NCI-H1930 (cell line): ENCODE measurements at regions not wholly inside any gene's neighbourhood (a gene's known extent, or its start where the extent isn't known, plus 50 kb on each side); places are given as distances from the start of the nearest gene placed in this dataset.
"Not testable (repeated sequence)": the region's sequence is repeated elsewhere in the genome, so short reads cannot be mapped to it uniquely, and the experiment has no call there.

ENCODE experiments used
- DNase-seq, 2 experiments: peaks; one replicate each; lab custom pipeline; 2025; lab: John Stamatoyannopoulos, UW

DNA sequence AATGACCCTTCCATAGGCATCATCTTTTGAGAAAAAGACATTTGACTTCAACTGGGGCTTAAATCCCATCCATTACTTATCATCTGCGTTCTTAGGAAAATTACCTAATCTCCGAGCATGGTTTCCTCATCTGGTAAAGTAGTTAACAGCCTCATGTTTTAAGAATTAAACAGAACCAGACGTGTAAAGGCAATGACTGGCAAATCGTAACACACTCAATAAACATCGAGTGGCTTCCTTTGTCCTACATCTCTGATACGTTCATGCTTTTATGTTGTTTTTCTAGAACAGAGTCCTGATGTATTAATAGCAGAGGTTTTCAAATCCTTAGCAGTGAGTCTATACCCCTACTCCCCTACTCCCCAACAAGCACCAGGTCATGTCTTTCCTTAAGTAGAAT is 189.7 kb upstream of the RGS6 start:
- DNase-seq = no peak

DNA sequence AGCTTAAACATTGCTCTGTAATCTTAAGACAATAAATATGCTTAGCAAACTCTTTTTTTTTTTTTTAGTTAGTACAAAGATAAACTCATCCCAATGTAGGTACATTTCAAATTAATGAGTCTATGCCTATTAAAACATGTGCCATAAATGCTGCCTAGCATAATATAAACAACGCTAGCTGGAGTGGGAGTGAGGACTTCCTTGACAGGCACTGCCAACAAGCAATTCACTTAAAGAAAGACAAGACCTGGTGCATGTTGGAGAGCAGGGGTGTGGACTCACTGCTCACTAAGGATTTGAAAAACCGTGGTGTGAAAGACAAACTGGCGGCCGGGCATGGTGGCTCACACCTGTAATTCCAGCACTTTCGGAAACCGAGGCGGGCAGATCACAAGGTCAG is 187.2 kb upstream of the RGS6 start:
- DNase-seq = no peak

DNA sequence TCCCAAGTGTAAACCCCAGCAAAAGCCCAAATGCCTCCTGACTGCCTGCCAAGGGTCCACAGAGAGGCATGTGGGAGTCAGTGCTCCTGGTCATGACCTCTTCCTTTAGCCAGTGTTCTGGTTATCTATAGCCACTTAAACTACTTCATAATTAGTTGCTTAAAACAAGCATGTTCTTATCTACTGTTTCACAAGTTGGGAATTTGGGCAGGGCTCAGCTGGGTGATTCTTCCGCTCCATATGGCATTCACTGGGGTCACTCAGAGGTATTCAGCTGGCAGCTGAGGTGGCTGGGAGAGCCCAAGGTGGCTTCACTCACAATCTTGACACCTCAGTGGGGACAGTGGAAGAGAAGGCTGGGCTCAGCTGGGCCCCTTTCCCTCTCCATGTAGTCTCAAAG is 184.0 kb upstream of the RGS6 start:
- DNase-seq = no peak

DNA sequence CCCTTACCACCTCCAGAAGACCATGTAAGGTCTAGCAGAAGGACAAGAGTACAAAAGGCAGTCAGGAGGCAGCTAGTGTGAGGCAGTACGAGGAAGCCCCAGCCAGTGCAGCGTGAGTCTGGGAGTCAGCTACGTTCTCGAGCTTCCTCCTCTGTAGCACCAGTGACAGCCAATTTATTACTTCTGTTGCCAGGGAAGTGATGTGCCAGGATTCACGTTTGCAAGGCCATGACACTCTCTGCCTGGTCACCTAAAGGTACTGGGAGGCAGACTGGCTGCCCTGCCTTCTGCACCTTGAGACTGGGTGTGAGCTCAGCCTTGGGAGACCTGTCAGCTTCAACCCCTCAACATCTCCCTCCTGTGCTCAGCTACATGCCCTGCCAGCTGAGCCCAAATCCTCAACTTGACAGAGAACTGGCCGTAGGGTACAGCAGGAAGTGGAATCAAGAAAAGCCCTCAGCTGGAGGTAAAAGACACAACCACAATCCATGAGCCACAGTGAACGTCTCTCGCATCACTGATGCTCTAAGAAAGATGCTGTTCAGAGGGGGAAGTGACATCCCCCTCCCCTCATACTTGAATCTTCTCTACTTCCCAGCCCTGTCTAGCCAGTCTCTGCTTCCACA is 182.5 kb upstream of the RGS6 start:
- DNase-seq = no peak

DNA sequence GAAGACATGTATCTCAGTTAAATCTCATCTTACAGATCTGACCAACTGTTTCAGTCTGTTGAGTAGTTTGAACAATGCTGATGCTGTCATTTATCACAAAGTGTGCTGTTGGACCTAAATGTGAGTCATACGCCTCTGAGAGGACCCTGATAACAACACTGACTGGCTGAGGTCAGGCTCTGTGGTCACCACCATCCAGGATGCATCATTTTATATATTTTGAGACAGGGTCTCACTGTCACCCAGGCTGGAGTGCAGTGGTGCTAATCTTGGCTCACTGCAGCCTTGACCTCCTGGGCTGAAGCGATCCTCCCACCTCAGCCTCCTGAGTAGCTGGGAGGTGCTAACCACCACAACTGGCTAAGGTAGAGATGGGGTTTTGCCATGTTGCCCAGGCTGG is 181.0 kb upstream of the RGS6 start:
- no peak for DNase-seq

DNA sequence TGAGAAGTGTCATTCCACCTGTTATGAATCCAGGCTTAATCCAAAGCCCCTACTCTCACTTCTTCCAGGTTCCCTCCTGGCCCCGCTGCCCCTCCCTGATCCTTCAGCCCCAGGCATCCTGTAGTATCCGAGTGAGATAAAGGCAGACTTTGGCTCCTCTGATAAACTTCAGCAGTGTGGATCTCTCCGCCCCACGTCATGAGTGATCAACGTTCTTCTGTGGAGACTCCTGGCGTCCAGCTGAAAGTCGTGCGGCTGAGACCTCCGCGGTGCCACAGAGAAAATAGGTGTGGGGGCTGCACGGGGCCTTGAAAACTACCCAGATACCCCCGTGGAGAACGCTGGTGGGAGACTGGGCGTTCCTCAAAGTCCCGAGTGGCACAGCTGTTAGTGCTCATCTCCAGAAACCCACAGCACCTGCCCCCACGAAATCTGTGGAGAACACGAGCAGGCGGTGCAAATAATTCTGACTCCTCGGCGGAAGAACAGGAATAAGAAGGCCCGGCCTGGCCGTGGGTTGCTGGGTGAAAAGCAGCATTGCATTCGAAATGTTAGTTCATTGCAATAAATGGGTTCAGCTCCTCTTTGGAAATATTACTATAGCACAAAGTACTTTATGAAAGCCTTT is 180.0 kb upstream of the RGS6 start:
- no peak for DNase-seq

DNA sequence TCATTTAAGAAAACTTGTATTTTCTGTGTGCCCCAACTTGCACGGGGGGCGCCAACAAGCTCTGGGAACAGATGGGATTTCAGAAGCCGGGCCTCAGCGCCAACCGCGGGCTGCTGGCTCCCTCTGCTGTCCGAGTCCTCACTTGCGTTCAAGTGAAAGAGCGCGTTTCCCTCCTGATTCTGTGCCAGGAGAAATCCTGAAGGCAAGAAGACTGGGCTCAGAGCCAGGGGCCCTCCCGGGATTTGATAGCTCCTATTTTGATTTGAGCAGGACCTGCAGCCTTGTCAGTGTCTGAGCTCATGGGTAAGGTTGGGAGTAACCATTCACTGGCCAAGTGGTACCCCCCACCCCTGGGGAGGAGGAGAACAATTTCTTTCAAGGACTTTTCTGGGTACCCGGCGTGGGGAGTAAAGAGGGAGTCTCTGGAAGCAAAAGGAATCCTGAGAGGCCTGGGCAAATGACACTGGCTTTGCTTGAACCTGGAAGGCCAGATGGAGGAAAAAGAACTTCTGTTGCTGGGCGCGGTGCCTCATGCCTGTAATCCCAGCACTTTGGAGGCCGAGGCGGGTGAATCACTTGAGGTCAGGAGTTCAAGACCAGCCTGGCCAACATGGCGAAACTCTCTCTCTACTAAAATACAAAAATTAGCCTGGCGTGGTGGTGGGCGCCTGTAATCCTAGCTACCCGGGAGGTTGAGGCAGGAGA is 179.0 kb upstream of the RGS6 start:
- peak; percentile 16 to 65 for DNase-seq

DNA sequence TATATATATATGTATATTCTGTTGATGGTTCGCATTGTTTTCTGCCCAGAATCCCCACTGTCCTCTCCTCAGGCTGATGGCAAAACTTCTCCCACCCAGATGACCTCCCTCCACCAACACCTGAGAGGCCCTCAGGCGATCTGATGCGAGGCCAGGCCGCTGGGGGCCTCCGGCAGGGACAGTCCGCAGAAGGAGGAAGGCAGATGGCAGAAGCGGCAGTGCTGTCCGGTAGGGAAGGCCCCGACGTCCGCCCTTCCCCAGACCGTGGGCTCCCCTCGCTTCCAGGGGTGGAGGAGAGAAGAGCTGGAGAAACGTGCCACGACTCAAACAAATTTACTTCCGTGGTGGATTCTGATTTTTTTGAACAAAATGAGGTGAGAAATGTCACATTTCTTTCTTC is 178.3 kb upstream of the RGS6 start:
- no peak for DNase-seq

DNA sequence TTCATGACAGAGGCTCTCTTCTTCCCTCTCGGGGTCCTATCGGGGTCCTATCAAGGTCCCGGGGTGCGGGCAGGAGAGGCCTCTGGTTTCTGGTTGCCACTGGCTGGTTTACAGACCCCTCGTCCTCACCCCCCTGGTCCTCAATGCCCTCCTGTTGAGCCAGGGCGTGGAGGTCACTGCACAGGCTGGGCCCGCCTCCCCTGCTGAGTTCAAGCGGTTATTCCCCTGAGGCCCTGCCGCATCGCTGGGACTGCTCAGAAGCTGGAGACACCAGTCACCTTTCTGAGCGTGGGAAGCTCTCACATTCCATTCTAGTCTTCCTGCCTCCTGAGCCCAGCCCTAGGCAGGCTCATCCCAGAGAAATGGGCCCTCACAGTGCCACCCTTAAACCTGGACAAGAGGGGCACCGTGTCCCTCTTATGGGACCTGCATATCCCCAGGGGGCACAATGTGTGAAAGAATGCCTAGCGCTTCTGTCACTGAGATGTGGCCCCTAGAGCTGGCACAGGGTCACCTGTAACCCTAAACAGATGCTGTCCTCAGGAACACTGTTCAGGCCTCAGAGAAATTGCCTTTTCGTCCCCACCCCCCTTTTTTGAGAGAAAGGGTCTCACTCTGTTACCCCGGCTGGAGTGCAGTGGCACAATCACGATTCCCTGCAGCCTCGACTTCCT is 177.7 kb upstream of the RGS6 start:
- no peak for DNase-seq

DNA sequence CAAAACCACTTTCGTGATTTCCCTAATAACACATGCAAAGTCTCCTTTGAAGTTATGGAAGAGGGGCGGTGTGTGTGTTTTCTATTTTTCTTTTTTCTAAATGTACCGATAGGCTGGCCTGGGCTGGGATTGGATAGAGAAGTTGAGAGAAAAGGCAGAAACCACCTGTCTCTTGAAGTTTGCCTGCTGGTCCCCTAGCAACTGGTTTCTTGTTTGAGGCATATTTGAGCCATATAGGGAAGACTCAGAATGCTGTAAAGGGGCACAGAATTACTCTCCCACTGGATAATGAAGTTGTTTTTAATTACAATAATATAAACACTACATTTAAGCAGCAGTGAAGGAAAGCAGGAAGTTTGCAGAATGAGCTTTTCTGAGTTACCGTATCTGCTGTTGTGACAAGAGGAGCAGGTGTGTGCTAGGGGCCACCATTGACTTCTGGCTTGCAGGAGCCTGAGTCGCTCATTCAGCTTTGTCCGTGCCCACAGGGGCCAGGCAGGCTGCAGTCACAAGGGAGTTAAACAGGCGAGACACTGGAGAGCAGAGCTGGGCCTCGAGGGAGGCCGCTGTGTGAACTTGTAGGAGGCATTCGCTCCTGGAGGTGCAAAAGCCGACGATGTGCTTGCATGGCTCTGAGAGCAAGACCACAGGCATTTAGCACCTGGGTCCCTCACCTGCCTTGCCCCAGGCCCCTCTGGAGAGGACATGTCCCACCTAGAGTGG is 173.8 kb upstream of the RGS6 start:
- no peak for DNase-seq

DNA sequence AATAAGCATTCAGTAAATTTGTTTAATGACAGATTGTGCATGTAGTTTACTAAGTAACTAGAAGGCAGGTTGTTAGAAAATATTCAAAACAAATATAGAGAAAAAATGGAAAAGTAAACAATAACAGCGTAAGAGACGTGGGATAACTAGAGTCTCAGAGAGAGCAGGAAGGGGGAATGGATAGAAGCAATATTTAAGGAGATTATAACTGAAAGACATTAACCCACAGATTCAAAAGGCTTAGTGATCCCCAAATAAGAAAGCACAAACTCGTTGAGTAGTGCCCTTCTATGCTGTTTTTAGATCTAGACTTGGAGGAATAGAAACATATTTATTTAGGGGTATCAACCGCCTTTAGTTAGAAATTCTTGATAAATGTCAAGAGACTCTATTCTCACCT is 169.7 kb upstream of the RGS6 start:
- no peak for DNase-seq

DNA sequence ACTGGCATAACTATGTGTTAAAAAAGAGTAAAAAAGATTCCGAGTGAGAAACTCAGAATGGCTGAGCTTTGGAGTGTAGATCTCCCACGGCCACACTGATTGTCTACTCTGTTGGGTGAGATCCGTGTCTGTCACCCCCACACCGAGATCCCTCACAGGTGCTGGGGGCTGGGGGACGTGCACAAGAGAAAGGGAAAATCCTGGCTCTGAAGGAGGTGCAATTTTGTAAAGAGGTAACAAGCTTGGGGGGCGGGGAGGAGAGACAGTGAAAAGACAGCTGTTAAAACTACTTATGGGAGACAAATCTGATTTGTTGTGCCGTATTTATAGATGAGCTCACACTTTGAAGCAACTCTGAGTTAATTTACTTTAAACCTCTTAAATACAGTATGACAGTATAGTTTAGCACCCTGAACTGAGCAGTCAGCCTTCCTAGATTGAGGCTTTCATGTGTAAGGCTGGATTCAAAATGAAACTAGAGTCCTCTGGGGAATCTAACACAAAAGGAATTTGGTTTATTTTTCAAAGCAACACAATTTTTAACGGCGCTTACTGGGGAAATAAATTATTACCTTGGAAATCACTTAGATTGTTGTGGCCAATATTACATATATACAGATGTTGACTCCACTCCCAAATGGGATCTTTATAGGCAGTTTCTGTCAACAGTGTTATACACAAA is 167.4 kb upstream of the RGS6 start:
- no peak for DNase-seq

DNA sequence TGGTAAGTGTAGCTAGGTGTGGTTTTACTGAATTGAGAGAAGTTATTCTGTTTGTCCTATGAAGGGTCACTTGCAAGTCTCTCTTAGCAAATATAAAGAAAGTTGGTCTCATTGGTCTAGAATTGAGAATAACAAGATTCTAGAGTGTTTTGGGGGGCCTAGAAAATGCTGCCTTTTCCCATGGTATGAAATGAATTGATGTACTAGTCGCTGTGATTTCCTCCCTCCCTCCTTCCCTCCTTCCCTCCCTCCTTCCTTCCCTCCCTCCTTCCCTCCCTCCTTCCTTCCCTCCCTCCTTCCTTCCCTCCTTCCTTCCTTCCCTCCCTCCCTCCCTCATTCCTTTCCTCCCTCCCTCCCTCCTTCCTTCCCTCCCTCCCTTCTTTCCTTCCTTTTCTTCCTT is 166.7 kb upstream of the RGS6 start:
- no peak for DNase-seq

DNA sequence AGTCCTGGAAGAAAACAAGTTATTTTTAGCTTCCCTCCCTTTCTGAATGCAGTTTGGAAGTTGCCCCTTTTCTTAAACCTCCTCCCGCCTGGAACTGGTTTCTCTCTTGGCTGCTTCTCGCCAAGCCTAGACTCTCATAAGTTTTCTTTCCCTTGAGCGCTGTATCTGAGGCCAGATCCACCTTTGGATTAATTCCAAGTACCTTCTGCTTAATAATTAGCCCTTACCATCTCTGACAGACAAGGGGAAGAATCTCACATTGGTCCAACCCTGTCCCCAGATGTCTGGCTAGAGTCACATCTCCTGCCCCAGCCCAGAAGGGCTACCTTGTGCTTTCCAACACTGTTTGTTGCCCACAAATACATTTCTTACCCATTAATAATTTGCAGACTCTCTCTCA is 161.8 kb upstream of the RGS6 start:
- DNase-seq = no peak

DNA sequence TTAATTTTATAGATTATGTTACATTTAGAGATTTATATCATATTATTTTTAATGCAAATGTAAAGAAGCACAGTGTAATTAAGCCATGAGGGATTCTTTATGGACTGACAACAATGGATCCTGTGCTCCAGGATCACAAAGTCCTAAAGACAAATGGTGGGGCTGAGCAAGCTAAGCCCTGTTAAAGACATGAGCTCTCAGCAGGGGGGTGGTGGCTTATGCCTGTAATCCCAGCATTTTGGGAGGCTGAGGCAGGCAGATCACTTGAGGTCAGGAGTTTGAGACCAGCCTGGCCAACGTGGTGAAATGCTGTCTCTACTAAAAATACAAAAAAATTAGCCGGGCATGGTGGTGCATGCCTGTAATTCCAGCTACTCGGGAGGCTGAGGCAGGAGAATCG is 160.8 kb upstream of the RGS6 start:
- DNase-seq = not testable (repeated sequence)

DNA sequence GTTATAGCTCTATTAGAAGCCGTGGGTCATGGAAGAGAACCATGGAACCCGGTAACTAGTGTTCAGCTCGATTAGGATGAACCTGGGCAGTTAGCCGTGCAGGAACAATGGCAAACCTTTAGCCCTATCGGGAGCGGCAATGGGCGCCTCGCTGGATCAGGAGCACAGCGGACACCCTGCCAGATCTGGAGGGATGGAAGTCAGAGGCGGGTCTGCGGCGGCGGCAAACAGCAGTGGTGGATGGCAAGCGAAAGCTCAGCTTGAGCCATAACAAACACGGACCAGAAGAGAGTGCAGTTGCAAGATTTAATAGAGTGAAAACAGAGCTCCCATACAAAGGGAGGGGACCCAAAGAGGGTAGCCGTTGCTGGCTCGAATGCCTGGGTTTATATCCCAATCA is 160.2 kb upstream of the RGS6 start:
- DNase-seq = not testable (repeated sequence)

DNA sequence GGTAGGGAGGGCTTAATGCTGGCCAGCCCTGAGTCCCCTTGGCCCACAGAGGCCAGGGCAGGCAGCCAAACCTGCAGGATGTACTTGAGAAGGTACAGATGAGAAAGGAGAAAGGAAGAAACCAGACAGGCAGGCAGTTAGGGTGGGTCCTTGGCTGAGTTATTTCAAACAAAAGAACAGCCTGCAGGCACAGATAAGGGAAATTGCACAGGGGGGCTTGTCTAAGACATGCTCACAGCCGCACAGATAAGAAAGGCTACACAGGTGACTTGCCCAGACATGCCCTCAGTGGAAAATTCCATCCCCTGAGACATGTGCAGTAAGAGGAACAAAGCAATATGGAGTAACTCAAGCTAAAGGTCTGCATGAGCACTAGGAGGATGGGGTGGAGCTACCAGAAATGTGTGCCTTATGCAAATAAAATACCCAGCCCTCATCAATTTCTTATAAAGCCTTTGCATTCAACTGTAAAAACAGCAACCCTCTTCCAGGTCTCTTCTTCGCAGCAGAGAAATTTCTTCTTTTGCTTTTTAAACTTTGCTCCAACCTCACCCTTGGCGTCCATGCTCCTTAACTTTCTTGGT is 158.2 kb upstream of the RGS6 start:
- DNase-seq = no peak

DNA sequence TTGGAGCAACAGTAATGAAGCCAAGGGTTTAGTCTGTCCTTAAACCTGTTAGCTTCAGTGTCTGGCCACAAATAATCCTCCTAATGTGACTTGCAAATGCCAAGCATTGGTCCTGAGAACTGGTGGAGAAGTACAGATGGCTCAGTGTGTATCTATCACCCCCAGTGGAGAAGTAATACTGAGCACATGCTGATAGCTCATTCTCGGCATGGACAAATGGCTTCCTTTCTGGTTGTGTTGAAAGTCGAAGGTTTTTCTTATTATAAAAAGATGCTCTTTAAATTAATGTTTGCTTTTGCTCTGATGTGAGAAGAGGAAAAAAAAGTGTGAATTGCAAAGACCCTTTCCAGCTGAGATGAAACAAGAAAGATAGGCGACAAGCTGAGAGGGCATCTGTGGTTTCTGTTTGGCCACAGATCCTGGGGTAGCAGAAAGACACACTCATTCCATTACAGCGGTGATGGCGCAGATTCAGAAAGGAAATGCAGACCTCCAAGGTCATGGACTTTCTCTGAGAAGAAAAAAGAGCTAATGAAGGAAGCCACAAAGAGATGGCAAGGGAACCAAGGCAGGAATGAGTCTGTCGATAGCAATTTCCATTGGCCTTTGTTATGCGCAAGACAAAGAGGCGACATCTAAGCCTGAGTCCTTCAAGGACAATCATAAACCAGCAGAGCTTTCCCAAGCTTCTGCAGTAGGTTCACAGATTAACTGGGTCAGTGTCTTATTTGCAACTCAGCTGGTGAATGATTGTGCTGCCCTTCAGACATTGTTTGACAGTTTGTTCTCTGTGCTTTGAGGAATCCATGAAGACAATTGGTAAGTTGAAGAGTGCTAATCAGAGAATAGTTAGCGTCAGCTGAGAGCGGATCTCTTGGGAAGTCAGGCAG is 155.5 kb upstream of the RGS6 start:
- no peak for DNase-seq

DNA sequence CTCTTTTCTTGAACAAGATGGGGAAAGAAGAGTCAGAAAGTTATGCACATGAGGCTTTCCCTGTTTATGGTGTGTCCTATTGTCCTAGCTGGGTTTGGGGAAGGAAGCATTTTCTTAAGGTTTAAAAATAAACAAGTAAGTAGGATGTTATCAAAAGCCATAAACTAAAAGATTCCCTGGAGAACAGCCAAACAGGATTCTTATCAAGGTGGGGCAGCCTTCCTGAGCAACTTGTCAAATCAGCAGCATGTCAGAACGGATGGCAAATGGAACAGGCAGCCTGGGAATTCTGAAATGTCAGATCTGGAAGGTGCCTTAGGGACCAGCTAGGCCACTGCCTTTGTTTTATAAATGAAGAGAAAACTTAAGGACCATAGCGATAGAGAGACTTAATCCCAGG is 152.2 kb upstream of the RGS6 start:
- DNase-seq = no peak

DNA sequence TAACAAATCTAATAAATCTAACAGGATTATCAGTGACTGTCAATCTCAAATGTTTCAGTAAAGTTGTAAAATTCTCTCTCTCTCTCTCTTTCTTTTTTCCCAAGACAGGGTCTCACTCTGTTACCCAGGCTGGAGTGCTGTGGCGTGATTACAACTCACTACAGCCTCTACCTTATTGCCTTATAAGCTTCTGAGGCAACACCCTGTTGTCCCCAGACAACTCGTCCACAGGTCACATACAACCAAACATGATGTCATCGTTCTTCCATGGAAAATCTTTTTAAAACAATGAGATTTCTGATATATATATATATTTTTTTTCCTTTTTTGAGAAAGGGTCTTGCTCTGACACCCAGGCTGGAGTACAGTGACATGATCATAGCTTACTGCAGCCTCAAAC is 151.4 kb upstream of the RGS6 start:
- no peak for DNase-seq
